Mesothelial cell of epicardium (in vitro differentiated cells): ENCODE measurements at regions not wholly inside any gene's neighbourhood (a gene's known extent, or its start where the extent isn't known, plus 50 kb on each side); places are given as distances from the start of the nearest gene placed in this dataset.

Experiments used
- DNase-seq, 2 experiments: peaks; one replicate each; pipeline ENCODE4 v3.0.0; 2021; ENCODE audit warnings: low spot score in 2 of 2; ENCODE audit not compliant: unreplicated experiment in 2 of 2
- H3K27ac Mint-ChIP-seq: 2 replicates; pipeline ENCODE4 v1.8.0; 2021; ENCODE audit warnings: mixed read lengths
- H3K27me3 Mint-ChIP-seq: 2 replicates; pipeline ENCODE4 v1.8.0; 2021; ENCODE audit warnings: low read depth, mixed read lengths
- H3K36me3 Mint-ChIP-seq: 2 replicates; pipeline ENCODE4 v1.8.0; 2021; ENCODE audit warnings: mixed read lengths
- H3K4me1 Mint-ChIP-seq: 2 replicates; pipeline ENCODE4 v1.8.0; 2021; ENCODE audit warnings: mixed read lengths
- H3K4me3 Mint-ChIP-seq: 2 replicates; pipeline ENCODE4 v1.8.0; 2021; ENCODE audit warnings: mild to moderate bottlenecking, moderate library complexity, mixed read lengths
- H3K9me3 Mint-ChIP-seq: 2 replicates; pipeline ENCODE4 v1.8.0; 2021; ENCODE audit warnings: mixed read lengths
- CTCF ChIP-seq: fragments of 200-600 bp; sonication (generic); IDR thresholded peaks from one replicate; pipeline ENCODE4 v1.5.0; 2021; ENCODE audit warnings: antibody characterized with exemption; ENCODE audit not compliant: unreplicated experiment

- no peak overlapping the region for H3K4me3 Mint-ChIP-seq
- no peak for DNase-seq
- peaks cover 3% of the 10 kb centered on the region for H3K4me1 Mint-ChIP-seq
- H3K9me3 Mint-ChIP-seq, result no peaks in the 10 kb centered on the region
- H3K36me3 Mint-ChIP-seq, result no peaks in the 10 kb centered on the region
- no peak overlapping the region for H3K27ac Mint-ChIP-seq
- TF ChIP-seq CTCF, result no peak
- H3K27me3 Mint-ChIP-seq, result no peaks in the 10 kb centered on the region
Measured at GRCh38 chr1:221994939-221995338, 253.1 kb upstream of the DUSP10 start.

GRCh38 chr1:221994274-221994698 is 252.4 kb upstream of the DUSP10 start:
- TF ChIP-seq CTCF, result no peak
- Mint-ChIP-seq H3K36me3 (no peaks in the 10 kb centered on the region), H3K9me3 (no peaks in the 10 kb centered on the region), H3K27ac (no peak overlapping the region), H3K4me1 (peaks cover 3% of the 10 kb centered on the region), H3K27me3 (no peaks in the 10 kb centered on the region), H3K4me3 (no peak overlapping the region)
- no peak for DNase-seq

- Mint-ChIP-seq H3K4me3 (no peak overlapping the region), H3K27ac (no peak overlapping the region), H3K9me3 (no peaks in the 10 kb centered on the region), H3K27me3 (no peaks in the 10 kb centered on the region), H3K4me1 (peaks cover 2% of the 10 kb centered on the region), H3K36me3 (no peaks in the 10 kb centered on the region)
- TF ChIP-seq CTCF, result no peak
- DNase-seq, result no peak
Measured at GRCh38 chr1:221993444-221993948, 251.6 kb upstream of the DUSP10 start.

DNA sequence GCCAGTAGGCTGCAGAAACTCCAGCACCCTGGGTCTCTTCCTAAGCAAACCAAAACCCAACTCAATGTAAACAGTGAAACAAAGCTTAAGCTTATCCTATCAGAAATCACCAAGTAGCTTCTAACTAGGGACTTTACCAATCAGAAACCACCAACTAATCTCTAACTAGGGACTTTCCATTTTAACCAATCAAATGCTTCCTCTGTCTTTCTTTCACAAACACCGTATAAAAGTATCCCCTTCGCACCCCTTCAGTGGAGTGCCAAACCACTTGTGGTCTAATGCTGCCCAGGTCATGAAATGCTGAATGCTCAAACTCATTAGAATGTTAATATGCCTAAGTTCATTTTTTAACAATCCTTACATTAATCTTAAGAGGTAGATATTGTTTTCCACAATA is 250.5 kb upstream of the DUSP10 start:
- H3K36me3 Mint-ChIP-seq, result no peaks in the 10 kb centered on the region
- DNase-seq, result no peak
- no peak overlapping the region for H3K27ac Mint-ChIP-seq
- no peaks in the 10 kb centered on the region for H3K4me1 Mint-ChIP-seq
- no peaks in the 10 kb centered on the region for H3K27me3 Mint-ChIP-seq
- no peak for TF ChIP-seq CTCF
- H3K4me3 Mint-ChIP-seq, result no peak overlapping the region
- H3K9me3 Mint-ChIP-seq, result no peaks in the 10 kb centered on the region

- no peaks in the 10 kb centered on the region for H3K27me3 Mint-ChIP-seq
- H3K27ac Mint-ChIP-seq, result no peak overlapping the region
- H3K36me3 Mint-ChIP-seq, result no peaks in the 10 kb centered on the region
- H3K4me1 Mint-ChIP-seq, result no peaks in the 10 kb centered on the region
- H3K4me3 Mint-ChIP-seq, result no peak overlapping the region
- no peaks in the 10 kb centered on the region for H3K9me3 Mint-ChIP-seq
- no peak for DNase-seq
- TF ChIP-seq CTCF, result no peak
Measured at GRCh38 chr1:221991221-221991620, 249.3 kb upstream of the DUSP10 start.

GRCh38 chr1:221989741-221990140 is 247.9 kb upstream of the DUSP10 start:
- no peak overlapping the region for H3K27ac Mint-ChIP-seq
- H3K36me3 Mint-ChIP-seq, result no peaks in the 10 kb centered on the region
- no peak for TF ChIP-seq CTCF
- H3K27me3 Mint-ChIP-seq, result no peaks in the 10 kb centered on the region
- H3K9me3 Mint-ChIP-seq, result no peaks in the 10 kb centered on the region
- no peak for DNase-seq
- H3K4me3 Mint-ChIP-seq, result no peak overlapping the region
- H3K4me1 Mint-ChIP-seq, result no peaks in the 10 kb centered on the region
